Pancreas (tissue), 10 donors: ENCODE measurements at regions not wholly inside any gene's neighbourhood (a gene's known extent, or its start where the extent isn't known, plus 50 kb on each side); places are given as distances from the start of the nearest gene placed in this dataset.

Experiments used
- ATAC-seq, 4 donors: fragments of 200-7000 bp; cut with Tn5 transposase; one replicate each; pipeline versions ENCODE4 v1.8.0 to v1.9.1; 2020; ENCODE audit warnings: mild to moderate bottlenecking in 4 of 4, moderate library complexity in 4 of 4
- DNase-seq, 6 donors: peaks; one replicate each; pipeline ENCODE4 v3.0.0-alpha.2; 2020
- FAIRE-seq: peaks from 2 replicates; lab custom pipeline; 2012; peaks lifted over from hg19 to GRCh38; lab: Jason Lieb, UNC
- H3K27ac ChIP-seq, 4 donors: fragments of 200-600 bp; sonication (generic); 1 replicate in 3 of 4; 2 replicates in 1 of 4; pipeline versions ENCODE4 v1.5.0 to v1.8.0; 2020
- H3K27me3 ChIP-seq, 4 donors: fragments of 200-600 bp; one replicate each; pipeline ENCODE4 v1.8.0; 2021
- H3K36me3 ChIP-seq, 3 donors: fragments of 200-600 bp; sonication (generic) in 1 of 3; one replicate each; pipeline versions ENCODE4 v1.5.0 to v1.8.0; 2020 to 2021
- H3K4me1 ChIP-seq, 3 donors: fragments of 200-600 bp; one replicate each; pipeline ENCODE4 v1.8.0; 2021
- H3K4me3 ChIP-seq, 4 donors: fragments of 200-600 bp; sonication (generic) in 2 of 4; one replicate each; pipeline versions ENCODE4 v1.5.0 to v1.8.0; 2020 to 2021
- H3K9me3 ChIP-seq, 4 donors: fragments of 200-600 bp; one replicate each; pipeline ENCODE4 v1.8.0; 2021
- CTCF ChIP-seq, 4 donors: fragments of 200-600 bp; sonication (generic) in 3 of 4; IDR thresholded peaks; one replicate each; pipeline versions ENCODE4 v1.5.0 to v1.8.0; 2021; ENCODE audit warnings: antibody characterized with exemption in 4 of 4
- WGBS, 2 donors: extraction: QIAGEN DNeasy Blood & Tissue Kit; methylation state at CpG; one replicate each; pipeline ENCODE4 v1.1.7; 2013; 5-methylcytosine and 5-hydroxymethylcytosine counted together
- intact Hi-C, 3 donors: fragments of 100-400 bp; cut with DNase I; formaldehyde crosslinking; loops; one replicate each; pipeline versions ENCODE4 v1.11.1 to v1.14.2; 2022
- donor health status: healthy with polysubstance abuse.
- donor health status: DM: no; HTN: no; CAD: no; lungs with moderate emphysema.
- donor health status: DM: no; HTN: no; CAD: no.
- donor health status: control.
- donor health status: control.
- donor health status: Bipolar disorder and iron deficiency.
- donor health status: DM: yes; HTN: yes; CAD: no.
- donor health status: DM: no; HTN: no; CAD: no.
- donor health status: DM: no; HTN: no; CAD: no.
- donor health status: DM: yes; HTN: yes; CAD: no.

- DNase-seq, result peak in 1 of 6 donors; percentile 29
- no peak for TF ChIP-seq CTCF (IDR thresholded peaks at IDR 0.05)
- Histone ChIP-seq H3K4me1 (peaks cover 8 to 16% (median 12%) of the 10 kb centered on the region in 3 donors), H3K4me3 (no peak overlapping the region), H3K27ac (no peak overlapping the region), H3K27me3 (no peaks in the 10 kb centered on the region), H3K9me3 (no peaks in the 10 kb centered on the region), H3K36me3 (no peaks in the 10 kb centered on the region)
- intact Hi-C loops, result no loop called here
- no peak for ATAC-seq
- no peak for FAIRE-seq
- WGBS, 2 donors, result 51 to 56% methylated on average over 9 of the region's 9 CpGs
These were observed 278.6 kb downstream of the HAPSTR1 start for GRCh38 chr16:9370061-9370491.

GRCh38 chr16:9371713-9372448, 280.4 kb downstream of the HAPSTR1 start:
- FAIRE-seq, result no peak
- intact Hi-C loops, result no loop called here
- ATAC-seq, result no peak

GRCh38 chr16:9372934-9373890, 281.8 kb downstream of the HAPSTR1 start:
- ATAC-seq, result no peak
- TF ChIP-seq CTCF (IDR thresholded peaks at IDR 0.05), result no peak
- no peak for DNase-seq
- no peaks in the 10 kb centered on the region for H3K9me3 ChIP-seq
- intact Hi-C loops, result no loop called here
- H3K27me3 ChIP-seq, result no peaks in the 10 kb centered on the region
- H3K4me3 ChIP-seq, result no peak overlapping the region
- H3K27ac ChIP-seq, result no peak overlapping the region
- FAIRE-seq, result no peak
- 79 to 82% methylated on average over 13 of the region's 13 CpGs for WGBS, 2 donors
- no peaks in the 10 kb centered on the region for H3K36me3 ChIP-seq
- no peaks in the 10 kb centered on the region for H3K4me1 ChIP-seq

More at GRCh38 chr16:9371713-9372448, 280.4 kb downstream of the HAPSTR1 start:
- Histone ChIP-seq H3K4me1 (peaks cover 2% of the 10 kb centered on the region in 3 donors), H3K27me3 (no peaks in the 10 kb centered on the region), H3K4me3 (no peak overlapping the region), H3K27ac (no peak overlapping the region), H3K36me3 (no peaks in the 10 kb centered on the region), H3K9me3 (no peaks in the 10 kb centered on the region)
- WGBS, 2 donors, result 92 to 97% methylated on average over 8 of the region's 8 CpGs
- DNase-seq, result no peak
- TF ChIP-seq CTCF (IDR thresholded peaks at IDR 0.05), result no peak

GRCh38 chr16:9374061-9374460, 282.6 kb downstream of the HAPSTR1 start:
- Histone ChIP-seq H3K36me3 (no peaks in the 10 kb centered on the region), H3K27ac (no peak overlapping the region), H3K27me3 (no peaks in the 10 kb centered on the region), H3K9me3 (no peaks in the 10 kb centered on the region), H3K4me1 (no peaks in the 10 kb centered on the region), H3K4me3 (no peak overlapping the region)
- DNase-seq, result no peak
- WGBS, 2 donors, result 48 to 61% methylated on average over 7 of the region's 7 CpGs
- FAIRE-seq, result no peak
- no peak for ATAC-seq
- intact Hi-C loops, result no loop called here
- no peak for TF ChIP-seq CTCF (IDR thresholded peaks at IDR 0.05)
